NCI-H510A (cell line): ENCODE measurements at regions not wholly inside any gene's neighbourhood (a gene's known extent, or its start where the extent isn't known, plus 50 kb on each side); places are given as distances from the start of the nearest gene placed in this dataset.
A peak's percentile ranks its signal among the peaks of the same experiment; 100 is the strongest.

Experiments
- DNase-seq: peaks from one replicate; lab custom pipeline; 2025; lab: John Stamatoyannopoulos, UW

DNA sequence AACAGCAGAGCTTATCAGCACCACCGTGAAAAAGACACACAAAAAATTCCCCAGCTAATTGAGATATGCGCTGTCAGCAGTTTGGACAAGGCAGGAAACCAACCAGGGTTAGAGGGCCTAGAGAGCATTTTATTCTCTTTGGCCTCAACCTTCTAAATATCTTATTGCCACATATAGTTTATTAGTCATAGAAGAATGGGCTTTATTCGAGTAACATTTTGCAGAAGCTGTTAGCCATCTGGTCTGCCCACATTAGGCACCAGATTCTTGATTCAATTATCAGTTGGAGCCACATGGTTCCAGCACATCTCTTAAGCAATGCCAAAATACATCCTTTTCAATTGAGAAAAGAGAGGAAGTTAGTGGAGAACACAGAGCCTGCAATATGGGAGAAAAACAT, 109.9 kb upstream of the CXADR start:
- DNase-seq = no peak

DNA sequence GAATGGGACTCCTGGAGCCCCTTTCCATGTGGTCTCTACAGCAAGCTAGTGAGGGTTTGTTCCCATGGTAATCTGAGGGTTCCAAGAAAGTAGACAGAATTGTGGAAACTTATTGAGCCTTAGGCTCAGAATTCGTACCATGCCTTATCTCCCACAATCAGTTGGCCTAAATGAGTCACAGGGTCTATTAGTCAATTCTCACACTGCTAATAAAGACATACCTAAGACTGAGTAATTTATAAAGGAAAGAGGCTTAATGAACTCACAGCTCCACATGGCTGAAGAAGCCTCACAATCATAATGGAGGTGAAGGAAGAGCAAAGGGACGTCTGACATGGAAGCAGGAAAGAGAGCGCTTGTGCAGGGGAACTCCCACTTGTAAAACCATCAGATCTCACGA, 106.6 kb upstream of the CXADR start:
- DNase-seq = no peak

DNA sequence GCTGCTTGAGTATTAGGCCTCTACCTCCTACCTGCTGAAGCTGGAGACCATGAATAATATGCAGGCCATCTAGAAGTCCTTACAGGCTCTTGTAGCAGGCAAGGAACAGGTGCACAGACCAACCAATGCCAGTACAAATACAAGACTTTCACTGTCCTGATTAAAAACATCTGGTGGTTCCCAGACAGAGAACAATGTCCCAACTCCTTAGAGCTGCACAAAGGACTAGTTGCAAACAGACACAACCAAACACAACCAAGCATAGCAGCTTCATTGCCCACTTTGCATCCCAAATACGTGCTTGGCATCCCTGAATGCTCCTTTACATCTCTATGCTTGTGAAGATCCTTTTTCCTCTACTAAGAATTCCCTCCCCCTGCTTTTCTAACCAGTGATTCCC, 98.1 kb upstream of the CXADR start:
- no peak for DNase-seq

DNA sequence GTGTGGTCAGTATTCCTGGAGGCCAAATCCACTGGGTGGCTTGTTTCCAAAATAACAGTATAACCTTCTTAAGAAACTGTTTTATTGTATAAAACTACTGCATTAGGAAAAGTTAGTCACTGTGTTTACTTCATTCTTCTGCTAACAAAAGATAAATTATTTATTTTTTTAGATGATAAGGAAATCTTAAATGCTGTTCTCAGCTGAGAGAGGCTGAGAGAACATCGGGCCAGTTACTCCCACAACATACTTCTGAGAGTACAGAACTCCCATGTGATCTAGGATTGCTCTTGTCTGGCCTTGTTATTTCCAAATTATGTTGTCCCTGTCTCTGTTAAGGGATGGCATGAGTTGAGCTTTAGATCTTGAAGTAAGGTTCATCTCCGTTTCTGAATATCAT, 96.7 kb upstream of the CXADR start:
- no peak for DNase-seq

DNA sequence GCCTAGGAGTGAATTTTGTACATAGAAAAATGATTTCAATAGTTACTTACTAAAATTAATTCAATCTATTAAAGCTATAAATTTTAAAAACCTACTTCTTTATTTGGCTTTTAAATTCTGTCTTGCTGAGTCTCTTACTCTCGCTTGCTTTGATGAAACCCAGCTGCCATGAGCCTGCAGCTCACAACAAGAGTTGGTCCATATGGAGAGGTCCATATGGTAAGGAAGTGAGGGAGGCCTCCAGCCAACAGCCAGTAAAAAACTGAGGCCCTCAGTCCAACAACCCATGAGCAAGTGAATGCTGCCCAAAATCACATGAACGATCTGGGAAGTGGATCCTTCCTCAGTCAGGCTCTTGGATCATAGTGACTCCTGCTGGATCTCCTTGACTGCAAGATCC, 89.9 kb upstream of the CXADR start:
- no peak for DNase-seq

DNA sequence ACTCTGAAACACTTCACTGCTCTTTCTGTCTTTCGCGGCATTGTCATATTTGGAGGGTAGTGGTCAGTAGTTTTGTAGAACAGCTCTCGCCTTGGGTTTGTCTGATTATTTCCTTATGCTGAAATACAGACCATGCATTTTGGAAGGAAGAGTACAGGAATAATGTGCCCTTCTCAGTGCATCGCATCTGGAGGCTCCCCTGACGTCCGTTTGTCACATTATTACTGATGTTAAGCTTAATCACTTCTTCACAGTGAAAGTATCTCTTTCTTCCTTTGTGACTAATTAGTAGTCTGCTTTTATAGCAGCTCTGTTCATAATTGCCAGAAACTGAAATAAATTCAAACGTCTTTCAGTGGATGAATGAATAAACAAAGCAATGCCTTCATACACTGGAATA, 85.7 kb upstream of the CXADR start:
- DNase-seq = no peak

DNA sequence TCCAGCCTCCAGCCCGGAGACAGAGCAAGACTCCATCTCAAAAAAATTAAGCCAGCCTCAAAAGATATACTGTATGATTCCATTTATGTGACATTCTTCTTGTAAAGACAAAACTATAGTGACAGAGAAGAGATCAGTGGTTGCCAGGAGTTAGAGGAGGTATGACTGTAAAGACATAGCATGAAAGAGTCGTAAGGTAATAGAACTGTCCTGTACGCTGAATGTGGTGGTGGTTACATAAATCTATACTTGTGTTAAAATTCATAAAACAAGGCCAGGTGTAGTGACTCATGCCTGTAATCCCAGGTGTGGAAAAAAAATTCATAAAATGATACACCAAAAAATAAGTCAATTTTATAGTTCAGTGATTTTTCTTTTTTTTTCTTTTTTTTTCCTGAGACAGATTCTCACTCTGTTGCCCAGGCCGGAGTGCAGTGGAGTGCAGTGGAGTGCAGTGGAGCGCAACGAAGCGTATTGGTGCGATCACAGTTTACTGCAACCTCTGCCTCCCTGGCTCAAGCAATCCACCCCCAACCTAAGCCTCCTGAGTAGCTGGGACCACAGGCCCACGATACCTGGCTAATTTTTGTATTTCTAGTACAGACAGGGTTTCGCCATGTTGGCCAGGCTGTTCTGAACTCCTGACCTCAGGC, 84.9 kb upstream of the CXADR start:
- DNase-seq = no peak

DNA sequence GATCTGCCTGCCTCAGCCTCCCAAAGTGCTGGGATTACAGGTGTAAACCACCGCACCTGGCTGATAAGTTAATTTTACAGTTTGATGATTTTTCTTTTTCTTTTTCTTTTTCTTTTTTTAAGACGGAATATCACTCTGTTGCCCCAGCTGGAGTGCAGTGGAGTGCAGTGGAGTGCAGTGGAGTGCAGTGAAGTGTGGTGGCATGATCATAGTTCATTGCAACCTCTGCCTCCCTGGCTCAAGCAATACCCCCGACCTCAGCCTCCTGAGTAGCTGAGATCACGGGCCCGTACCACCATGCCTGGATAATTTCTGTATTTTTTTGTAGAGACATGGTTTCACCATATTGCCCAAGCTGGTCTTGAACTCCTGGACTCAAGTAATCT, 84.4 kb upstream of the CXADR start:
- no peak for DNase-seq

DNA sequence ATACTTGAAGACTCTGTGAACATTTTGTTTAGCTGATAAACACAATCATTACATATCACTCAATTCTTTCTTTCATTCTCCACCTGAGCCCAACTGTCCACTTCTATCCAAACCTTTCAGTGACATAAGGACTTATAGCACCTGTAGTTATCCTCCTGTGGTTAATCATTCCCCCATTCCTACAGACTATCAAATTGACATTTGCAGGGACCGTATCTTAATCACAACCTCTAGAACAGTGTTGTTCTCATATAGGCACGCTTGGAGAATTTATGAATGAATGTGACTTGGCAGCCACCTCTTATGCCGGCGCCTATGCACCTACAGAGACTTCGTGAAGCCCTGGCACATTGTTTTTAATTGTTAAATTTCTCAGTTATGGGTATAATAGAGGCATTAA, 83.9 kb upstream of the CXADR start:
- DNase-seq = no peak

DNA sequence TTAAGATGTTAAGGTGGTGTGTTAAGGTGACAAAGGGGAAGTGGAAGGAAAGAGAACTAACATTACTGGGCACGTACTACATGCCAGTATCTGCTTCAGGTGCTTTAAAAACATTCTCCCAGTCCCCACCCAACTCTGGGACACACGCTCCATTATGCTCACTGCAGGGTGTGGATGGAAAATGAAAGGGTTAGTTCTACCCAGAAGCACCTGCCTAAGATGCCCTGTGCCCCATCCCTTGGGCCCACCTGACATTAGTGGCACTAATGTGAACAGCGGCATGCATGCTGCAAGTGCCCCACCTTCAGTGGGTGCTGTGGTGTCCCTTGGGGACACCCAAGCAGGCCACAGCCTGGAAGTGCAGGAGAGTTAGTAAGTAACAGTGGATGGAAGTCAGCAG, 82.9 kb upstream of the CXADR start:
- no peak for DNase-seq

DNA sequence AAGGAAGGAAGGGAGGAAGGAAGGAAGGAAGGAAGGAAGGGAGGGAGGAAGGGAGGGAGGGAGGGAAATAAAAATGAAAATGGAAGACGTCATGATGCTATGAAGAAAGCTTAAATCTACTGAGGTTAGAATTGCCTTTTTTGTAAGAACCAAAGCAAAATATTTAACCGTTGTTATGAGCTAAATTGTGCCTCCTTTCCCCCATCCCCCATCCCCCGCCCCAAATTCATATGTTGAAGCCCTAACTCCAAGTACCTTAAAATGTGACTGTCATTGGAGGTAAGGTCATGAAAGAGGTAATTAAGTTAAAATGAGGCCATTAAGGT, 80.1 kb upstream of the CXADR start:
- DNase-seq = no peak

DNA sequence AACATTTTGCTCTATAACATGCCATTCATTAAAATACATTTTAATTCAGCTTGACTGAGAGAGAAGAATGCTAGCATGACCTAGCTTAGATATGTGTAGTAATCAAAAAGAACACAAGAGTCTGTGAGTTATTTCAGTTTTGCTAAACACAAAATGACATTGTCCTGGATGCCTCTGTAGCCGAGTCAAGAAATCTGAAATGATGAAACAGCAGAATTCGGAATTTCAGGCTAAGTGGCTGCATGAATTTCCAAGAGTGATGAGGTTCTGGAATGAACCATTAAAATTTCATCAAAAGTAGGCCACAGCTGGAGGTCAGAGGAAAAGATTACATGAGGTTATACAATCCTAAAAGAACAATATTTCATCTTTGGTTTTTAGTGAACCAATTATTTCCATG, 79.1 kb upstream of the CXADR start:
- DNase-seq = no peak

DNA sequence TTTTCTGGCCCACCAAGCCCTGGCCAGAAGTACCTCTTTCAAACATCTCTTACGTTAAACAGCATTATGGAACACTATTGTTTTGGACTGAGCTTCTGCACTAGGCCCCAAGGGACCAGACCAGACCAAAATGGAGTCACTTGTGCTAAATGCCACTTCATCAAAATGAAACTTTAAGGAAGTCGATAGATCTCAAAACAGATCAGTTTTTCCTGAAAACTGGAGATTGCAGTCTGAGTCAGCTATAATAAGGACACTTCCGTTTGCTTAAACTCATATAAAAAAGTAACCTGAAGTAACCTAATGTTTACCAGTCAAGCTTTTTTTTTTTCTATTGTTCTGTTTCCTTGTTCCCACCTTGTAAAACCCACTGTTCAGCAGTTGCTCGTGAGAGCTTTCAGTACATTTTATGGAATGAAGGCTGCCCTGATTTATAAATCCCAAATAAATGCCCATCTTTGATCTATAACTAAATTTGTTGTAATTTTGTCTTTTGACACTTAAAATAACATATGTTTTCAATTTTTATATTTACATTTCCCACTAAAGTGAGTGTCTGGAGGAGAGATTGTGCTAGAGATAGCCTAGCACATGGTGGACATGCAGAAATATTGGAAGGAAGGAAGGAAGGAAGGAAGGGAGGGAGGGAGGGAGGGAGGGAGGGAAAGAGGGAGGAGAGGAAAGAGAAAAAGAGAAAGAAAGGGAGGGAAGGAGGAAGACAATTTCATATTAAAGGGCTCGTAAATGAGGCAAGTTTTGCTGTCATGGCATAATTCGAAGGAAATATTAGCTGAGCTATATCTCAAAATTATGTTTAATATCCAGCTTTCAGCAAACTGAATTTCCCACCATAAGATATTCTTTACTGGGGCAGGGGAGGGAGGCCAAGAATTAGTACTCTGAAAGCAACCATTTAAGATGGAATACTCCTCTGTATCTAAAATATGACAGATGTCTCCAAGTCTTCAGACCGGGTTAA, 77.0 kb upstream of the CXADR start:
- DNase-seq = no peak

DNA sequence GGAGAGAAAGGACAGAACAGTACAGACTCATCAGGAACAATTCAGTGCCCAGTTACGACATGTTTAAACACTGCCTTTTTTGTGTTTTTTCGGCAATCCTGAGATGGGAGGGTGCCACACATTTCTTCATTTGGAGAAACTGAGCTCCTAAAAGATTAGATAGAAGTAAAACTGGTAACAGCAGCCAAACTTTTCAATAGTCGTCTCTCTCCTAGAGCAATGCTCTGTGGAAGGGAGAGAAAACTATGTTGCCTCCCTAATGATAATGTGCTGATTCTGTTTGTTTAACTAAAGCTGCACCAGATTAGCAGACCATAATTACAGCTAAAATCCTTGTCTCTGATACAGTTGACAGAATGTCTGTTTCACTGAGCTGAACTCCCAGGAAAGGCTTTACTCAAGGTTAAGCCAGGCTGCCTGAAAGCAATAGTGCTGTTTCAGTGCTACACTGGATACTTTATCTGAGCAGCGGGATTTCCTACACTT, 76.2 kb upstream of the CXADR start:
- DNase-seq = no peak

DNA sequence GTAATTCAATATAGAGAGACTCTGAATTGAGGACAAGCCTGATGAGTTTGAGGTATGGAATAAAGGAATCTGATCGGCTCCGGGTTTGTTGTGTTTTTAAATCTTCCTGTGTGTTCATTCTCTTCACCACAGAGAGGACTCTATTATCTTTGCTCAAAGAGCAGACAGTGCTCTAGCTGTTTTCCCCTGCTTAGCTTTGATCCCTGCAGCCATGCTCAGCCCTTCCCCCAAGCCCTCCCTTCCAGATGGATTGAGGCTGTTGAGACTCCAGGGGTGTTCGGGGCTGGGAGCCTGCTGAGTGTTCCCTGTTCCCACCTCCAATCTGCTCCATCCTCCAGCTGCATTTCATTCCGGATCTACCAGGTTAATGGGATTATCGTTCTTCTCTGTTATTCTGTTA, 74.2 kb upstream of the CXADR start:
- no peak for DNase-seq

DNA sequence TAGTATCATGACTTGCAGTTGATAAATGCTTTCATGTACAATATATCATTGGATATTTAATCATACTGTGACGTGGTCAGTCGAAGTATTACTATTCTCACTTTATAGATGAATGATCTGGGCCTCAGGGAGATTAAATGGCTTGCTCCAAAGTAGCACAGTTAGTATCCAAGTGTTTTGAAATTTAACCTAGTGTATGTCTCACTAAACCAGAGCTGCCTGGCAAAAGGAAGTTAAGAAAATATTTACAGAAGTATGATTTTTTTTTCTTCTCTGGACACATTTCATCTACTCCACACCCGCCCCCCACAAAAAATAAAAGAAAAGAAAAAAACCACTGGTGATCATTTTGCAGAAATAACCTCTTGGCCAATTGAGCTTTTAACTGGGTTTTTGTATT, 71.9 kb upstream of the CXADR start:
- DNase-seq = no peak

DNA sequence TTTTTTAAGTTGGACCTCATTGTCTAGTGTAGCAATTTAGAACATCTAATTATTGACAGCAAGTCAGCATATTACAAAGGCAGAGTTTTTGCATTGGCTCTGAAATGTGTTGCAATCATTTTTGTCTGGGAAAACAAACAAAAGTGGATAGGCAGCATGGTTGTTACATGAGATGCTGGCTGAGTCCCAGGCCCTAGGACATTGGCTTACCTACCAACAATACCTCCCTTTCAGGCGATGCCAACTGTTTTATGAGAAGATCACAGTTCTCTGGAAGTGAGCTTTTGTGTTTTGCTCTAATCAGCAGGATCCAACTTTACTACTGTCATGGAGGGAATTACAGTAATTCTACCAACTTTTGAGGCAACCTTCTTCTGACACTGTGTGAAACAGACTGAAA, 71.5 kb upstream of the CXADR start:
- no peak for DNase-seq

DNA sequence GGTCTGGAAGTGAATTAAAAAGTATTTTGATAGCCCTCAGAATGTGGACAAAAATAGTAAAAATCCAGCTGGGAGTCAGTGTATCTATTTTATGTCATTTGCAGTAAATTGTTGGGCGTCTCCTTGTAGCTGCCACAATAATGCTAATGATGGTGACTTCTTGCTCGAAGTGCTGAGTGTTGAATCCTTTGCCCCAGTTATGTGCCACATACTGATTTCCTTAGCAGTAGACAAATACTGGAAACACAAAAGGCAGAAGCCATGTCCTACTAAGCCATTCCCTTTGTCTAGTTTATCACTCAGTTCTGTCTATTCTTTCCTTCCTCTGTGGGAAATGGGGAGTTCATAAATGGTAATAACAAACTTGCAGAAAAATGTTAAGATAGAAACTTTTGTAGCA, 70.7 kb upstream of the CXADR start:
- DNase-seq = no peak

DNA sequence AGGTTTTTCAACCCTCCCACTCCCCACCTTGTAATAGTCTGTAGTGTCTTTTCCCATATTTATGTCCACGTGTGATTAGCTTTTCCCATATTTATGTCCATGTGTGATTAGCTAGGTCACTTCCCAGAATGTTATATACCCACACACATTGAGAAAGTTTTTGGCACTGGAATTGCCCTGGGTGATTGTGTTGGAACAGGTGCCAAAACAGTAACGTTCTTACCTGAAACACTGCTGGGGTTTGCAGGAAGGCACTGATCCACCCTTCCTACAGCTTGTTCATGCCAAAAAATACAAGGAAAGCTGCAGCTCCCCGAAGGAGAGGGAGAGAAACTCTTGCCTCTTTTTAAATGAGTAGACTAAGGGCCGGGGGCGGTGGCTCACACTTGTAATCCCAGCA, 68.0 kb upstream of the CXADR start:
- no peak for DNase-seq

DNA sequence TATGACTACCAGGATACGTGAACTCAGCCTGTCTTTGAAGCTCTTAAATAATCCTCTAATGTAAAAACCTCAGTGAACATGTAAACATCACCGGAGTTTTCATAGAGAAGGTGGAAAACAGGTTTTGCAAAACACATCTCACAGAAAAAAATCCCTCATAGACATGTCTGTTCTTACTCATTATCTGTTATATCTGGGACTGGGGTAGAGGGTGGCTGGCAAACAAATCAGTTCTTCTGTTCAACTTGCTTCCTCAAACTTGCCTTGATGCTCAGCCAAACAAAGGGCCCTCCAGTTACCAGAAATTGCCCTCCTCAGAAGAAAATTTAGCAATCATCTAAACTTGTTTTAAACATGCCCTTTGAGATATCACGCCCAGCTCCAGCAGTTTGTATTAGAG, 66.1 kb upstream of the CXADR start:
- DNase-seq = no peak

DNA sequence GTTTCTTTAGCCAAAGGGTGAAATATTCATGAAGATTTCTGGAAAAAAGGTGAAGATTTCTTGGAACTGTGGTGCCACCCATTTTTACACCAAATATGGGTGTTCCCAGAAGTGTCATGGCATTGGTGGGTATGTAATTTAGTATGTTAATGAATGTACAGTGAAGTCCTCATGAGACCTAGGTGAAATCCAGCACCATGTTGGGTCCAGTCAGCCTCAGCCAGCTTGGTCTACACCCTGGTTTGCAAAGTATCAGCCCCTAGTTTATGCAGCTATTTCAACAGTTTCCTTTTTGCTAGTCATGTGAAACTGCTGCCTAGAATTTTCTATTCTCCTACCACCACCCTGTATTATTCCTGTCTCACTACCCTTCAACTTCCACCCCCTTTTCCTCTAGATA, 63.1 kb upstream of the CXADR start:
- no peak for DNase-seq

DNA sequence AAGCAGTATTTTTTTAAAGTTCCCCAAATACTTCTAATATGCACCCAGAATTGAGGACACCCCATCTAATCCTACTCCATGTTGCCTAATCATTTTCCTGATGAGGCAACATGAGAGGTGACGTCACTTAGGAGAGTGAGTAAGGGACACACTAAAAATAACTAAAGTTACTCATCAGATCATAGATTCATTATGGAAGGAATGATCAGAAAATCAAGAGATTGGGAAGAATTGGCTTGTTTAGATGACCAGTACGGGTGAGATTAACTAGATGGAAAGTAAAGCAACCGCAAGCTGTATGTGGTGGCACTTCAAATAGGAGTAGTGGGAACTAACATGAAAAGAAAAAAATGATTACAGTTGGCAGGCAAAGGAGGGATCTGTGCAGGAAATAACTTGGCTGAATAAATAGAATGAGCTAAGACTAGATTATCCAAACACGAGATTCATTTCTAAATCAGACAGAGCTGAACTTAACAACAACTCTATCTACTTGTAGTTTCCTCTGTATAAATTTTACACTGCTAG, 61.4 kb upstream of the CXADR start:
- no peak for DNase-seq

DNA sequence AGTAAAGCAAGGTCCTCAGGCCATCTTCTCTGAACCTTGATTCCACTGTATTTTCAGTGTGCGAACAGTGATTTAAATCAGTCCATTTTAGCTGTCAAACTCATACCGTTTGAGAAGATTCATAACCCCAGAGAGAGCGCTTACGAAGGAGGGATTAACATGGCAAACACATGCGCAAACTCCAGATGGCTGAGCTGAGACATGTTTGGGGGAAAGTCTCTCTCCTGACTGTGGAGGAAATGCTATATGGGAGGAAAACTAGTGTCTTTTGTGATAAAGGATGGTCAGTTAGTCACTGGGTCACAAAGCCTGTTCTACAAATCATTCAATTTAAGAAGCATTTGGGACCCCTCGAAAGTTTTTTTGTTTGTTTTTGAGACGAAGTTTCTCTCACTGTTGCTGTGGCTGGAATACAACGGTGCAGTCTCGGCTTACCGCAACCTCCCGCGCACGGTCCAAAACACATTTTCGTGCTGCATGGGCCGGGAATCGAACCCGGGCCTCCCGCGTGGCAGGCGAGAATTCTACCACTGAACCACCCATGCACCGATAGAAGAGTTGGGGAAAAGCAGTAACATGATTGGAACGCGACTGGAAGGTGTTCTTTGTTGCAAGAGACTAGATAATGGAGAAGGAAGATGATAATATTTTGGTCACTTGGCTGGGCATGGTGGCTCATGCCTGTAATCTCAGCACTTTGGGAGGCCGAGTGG, 58.4 kb upstream of the CXADR start:
- peak; percentile 43 for DNase-seq
